ENCODE measurements at regions not wholly inside any gene's neighbourhood (a gene's known extent, or its start where the extent isn't known, plus 50 kb on each side); places are given as distances from the start of the nearest gene placed in this dataset.

- DNase-seq, result no peak
These were observed 55.5 kb upstream of the SMLR1 start for GRCh38 chr6:130771741-130772140.

- DNase-seq, result no peak
These were observed 53.3 kb upstream of the SMLR1 start for GRCh38 chr6:130773860-130774259.

- no peak for DNase-seq
These were observed 51.7 kb upstream of the SMLR1 start for GRCh38 chr6:130775411-130776012.

- DNase-seq, result no peak
These were observed 50.8 kb upstream of the SMLR1 start for GRCh38 chr6:130776287-130776925.
